Stimulated activated CD4-positive, alpha-beta T cell treated with anti-CD3 and anti-CD28 coated beads, Interleukin-1b, Interleukin-23, amount 100 ng/mL, for 48 hours (primary cell): ENCODE measurements at regions not wholly inside any gene's neighbourhood (a gene's known extent, or its start where the extent isn't known, plus 50 kb on each side); places are given as distances from the start of the nearest gene placed in this dataset.

ENCODE experiments used
- DNase-seq: peaks from one replicate; pipeline ENCODE4 v3.0.0-alpha.2; 2020

DNA sequence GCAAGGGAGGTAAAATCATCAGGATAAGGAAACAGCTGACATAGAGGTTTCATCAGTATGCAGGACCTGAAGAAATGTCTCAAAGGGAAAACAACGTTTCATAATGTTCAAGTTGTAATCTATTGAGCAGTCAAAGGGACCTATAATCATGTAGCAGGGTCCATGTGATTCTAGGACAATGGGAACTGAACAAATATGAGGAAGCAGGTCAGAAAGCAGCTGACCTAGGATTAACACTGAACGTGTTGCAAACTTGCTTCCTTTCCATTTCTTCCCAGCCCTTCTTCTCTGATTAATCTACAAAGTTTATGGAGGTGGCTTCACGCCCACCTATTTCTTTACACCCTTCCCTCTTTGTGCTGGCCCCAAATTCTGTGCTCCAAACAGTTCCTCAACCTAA, 256.9 kb upstream of the AKR1E2 start:
- DNase-seq: no peak

- no peak for DNase-seq
These were observed 257.3 kb upstream of the AKR1E2 start for GRCh38 chr10:4568731-4569130.

DNA sequence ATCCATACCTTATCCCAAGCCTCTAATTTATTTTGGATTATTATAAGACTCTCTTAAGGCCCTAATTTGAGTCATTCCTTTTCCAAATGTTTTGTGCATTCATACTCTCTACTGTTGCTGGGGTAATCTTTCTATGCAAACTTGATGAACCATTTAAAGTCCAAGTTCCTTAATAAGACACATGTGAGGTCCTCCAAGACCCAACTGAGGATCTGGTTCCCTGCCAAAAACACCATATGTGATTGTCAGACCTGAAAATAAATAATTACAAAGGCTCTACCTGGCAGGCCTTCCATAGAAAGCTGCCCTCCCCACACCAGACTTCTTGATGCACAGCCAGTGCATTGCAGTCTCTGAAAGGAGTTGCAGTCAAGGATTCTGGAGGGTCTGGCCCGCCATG, 257.9 kb upstream of the AKR1E2 start:
- DNase-seq: no peak

GRCh38 chr10:4567637-4568036, 258.4 kb upstream of the AKR1E2 start:
- no peak for DNase-seq

DNA sequence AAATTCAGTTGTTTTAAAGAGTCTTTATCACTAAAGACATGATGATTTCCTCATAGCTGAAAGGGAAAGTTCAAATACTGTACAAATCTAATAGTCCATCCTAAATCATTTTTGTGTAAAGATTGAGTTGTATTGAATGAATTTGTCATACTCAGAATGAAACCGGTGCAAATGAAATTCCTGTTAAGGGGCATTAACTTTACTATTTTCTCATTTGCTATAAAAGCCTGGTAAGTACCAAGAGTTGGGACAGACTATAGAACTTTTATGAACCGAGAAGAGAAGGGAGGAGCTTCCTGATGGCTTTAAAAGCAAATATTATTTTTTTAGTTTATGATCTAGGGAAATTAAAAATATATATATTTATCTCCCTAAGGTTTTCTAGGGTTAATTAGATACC, 260.0 kb upstream of the AKR1E2 start:
- DNase-seq: no peak

DNA sequence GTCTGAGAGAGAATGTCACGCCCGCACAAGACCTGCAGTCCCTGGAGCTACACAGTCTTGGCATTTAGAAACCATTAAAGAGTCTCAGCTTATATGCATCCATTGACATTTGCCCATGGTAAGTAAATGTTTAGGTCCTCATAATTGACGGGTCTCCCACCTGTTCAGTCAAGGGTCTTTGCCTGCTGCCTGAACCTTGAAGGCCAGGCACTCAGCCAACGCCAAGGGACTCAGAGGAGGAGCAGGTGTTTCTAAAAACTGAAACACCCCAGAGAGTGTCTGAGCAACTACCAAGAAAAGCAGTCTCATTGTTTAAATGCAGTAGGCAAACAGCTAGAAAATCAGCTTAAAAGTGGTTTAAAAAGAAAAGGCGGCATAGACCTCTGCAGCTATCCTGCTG, 264.7 kb upstream of the AKR1E2 start:
- DNase-seq: no peak

- DNase-seq: no peak
These were observed 268.5 kb upstream of the AKR1E2 start for GRCh38 chr10:4557469-4557868.

- DNase-seq: no peak
These were observed 269.5 kb upstream of the AKR1E2 start for GRCh38 chr10:4556527-4556926.

DNA sequence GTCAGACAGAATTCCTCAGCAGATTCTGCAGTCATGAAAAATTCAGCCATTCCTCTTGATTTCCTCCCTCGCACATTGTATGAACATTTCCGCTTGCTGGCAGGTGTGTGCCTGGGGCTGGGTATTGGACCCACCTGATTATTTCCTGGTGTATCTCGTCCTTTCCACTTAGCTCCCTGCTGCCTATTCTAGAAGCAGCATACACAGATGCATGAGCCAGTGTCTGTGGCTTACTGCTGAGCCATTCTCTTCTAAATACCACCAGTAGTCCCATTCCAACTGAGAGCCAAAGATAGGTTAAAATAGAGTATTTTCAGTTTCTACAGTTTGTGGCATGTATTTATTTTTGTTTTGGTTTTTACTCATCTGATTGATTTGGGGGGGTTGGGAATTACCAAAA, 270.1 kb upstream of the AKR1E2 start:
- DNase-seq: no peak

- no peak for DNase-seq
These were observed 276.8 kb upstream of the AKR1E2 start for GRCh38 chr10:4549139-4549653.

DNA sequence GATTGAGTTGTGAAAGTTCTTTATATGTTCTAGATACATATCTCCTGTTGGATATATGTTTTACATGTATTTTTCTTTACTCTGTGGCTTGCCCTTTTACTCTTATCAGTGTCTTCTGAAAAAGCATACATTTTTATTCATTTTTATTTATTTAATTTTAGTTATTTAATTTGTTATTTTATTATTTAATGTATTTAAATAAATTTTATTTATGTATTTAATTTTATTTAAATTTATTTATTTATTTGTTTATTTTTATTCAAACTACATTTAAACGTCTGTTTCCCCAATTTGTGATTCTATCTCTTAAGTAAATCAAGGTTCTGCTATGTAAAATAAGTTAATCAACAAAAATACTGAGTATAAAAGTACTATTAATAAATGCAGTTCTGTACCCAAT, 279.1 kb upstream of the AKR1E2 start:
- no peak for DNase-seq

DNA sequence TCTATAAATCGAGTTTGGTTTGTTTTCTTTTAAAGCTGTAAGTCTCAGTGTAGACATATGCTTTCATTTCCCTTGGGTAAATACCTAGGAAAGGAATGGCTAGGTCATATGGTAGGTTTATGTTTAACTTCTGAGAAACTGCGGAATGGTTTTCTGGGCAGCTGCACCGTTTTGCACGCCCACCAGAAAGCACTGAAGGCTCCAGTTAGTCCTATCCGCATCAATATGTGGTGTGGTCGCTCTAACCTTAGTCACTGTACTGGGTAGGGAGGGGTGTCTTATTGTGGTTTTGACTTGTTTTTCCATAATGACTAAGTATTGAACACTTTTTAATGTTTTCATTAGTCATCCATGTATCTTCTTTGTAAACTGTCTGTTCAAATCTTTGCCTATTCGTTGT, 279.5 kb upstream of the AKR1E2 start:
- peak; percentile 24 for DNase-seq

DNA sequence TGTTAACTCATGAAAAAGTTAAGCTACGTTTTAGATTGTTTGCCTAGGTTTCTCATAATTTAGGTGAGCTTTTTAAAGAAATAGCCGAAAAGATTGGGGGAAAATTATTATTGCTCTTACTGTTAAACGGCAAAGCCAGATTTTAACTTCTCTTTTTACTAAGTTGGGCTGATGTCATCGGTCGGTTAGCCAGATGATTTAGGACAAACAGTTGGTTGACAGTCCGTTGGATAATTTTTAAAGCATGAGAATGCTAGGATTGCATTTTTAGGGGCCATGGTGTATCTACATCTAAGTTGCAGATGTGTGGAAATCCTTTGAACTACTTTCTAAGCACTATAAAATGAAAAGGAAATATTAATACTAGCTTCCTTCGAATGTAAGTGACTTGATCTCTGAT, 280.9 kb upstream of the AKR1E2 start:
- no peak for DNase-seq

- DNase-seq: no peak
These were observed 282.0 kb upstream of the AKR1E2 start for GRCh38 chr10:4543938-4544533.

- no peak for DNase-seq
These were observed 284.7 kb upstream of the AKR1E2 start for GRCh38 chr10:4541292-4541691.

- DNase-seq: no peak
These were observed 288.0 kb upstream of the AKR1E2 start for GRCh38 chr10:4538016-4538415.

DNA sequence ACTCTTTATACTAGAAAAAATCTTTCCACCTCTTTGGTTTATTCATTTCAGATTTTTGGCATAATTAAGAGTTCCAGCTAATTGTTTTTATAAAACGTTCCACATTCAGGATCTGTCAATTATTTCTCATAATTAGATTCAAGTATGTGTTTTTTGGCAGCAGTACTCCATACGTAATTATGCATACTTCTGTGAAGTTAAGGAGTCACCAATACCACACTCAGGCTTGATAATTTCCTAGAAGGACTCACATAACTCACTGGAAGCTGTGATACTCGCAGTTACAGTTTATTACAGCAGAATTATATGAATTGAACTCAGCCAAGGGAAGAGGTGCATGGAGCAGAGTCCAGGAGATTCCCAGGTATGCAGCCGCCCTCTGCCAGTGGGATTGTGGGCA, 290.5 kb upstream of the AKR1E2 start:
- no peak for DNase-seq

DNA sequence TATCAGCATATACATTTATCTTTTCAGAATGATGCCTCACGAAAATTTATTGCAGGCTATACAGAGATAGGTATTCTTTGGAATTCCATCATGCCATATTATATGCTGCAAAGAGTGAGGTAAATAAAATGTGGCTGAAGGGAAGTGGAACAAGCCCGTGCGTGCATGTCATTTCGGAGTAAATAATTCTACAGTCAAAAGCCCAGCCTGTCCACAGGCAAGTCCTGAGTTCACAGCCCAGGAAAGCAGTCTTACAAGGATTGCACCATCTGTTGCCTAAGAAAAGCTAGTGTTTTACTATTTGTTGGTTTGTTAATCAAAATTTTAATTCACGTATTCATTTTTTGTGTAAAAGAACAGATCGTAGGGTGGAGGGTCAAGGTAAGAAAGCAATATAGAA, 292.4 kb upstream of the AKR1E2 start:
- no peak for DNase-seq

DNA sequence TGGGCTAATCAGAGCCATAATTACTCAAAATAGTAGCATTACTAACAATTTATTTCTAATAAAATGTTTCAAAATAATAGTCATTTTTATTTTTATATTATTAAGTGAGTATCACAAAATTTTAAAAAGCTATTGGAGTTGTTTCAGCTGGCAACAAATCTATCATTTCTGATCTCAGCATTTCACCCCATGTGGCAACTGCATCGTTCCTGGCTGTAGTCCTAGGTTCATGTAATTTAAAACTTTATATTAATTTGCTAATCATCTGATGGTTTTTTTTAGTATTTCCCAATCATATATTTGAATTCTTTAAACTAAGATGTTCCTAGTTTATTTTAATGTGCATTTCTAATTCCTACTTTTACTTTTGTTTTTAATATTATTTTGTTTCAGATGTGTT, 293.0 kb upstream of the AKR1E2 start:
- no peak for DNase-seq

DNA sequence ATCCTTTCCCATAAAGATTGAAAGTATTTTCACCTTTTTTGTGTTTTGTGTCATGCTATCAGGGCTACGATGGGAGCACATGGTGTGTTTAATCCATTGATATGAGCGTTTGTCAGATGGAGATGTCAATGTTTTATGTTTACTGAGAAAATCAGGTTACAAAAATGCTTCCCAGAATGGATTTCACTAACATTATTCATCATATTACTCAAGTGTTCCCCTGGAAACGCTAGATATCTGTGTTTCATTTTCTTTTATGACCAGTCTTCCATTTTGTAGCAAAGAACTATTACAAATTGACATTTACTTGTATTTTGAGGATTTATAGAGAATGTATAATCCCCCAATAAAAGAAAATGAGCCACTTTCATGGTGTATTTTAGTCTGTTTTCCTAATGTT, 293.5 kb upstream of the AKR1E2 start:
- DNase-seq: no peak

- no peak for DNase-seq
These were observed 294.0 kb upstream of the AKR1E2 start for GRCh38 chr10:4532011-4532410.

- DNase-seq: no peak
These were observed 296.7 kb upstream of the AKR1E2 start for GRCh38 chr10:4529266-4529665.

- DNase-seq: no peak
These were observed 298.6 kb upstream of the AKR1E2 start for GRCh38 chr10:4527281-4527970.

DNA sequence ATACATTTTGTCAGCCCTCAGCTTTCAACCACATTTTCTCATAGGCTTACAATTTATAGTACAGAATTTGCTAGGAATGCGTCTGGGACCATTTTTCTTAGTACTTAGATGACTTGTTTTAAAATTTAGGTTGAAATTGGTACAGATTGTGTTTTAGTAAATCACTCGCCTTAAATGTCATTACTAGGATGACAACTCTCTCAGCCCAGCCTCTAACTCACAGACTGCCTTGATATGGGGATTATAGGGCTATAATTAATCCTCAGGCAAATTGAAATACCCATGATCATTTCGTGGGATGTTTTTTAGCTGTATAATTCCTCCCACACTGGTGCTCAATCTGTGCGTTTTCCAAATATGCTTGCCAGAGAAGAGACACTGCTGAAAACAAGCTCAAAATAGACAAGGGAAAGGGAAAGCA, 299.7 kb upstream of the AKR1E2 start:
- DNase-seq: no peak

DNA sequence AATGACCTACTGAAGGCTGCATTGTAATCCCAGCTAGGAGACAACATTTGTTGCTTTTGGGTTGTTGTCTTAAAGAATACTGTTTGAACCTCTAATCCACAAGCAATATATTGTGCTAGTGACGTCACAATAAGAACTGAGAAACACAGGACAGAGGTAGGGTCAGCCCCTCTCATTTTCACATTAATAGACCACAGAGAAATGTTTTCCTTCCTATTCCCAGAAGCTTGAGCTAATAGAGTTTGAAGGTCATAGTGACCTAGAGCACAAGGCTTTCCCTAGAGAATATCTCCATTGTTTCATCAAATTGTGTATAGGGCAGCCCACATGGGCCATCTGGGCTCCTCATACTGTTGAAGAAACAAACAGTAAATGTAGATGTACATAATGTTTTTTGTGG, 300.9 kb upstream of the AKR1E2 start:
- DNase-seq: no peak
